Activated T-cell treated with anti-CD3 and anti-CD28 coated beads, Interleukin-2, amount 50 U/mL, for 4 hours (primary cell): ENCODE measurements at regions not wholly inside any gene's neighbourhood (a gene's known extent, or its start where the extent isn't known, plus 50 kb on each side); places are given as distances from the start of the nearest gene placed in this dataset.
"Not testable (repeated sequence)": the region's sequence is repeated elsewhere in the genome, so short reads cannot be mapped to it uniquely, and the experiment has no call there.

Experiments used
- ATAC-seq, 2 donors: fragments of 200-7000 bp; cut with Tn5 transposase; one replicate each; pipeline ENCODE4 v1.10.0; 2021
- DNase-seq: peaks from one replicate; pipeline ENCODE4 v3.0.0-alpha.2; 2020
- H3K27me3 Mint-ChIP-seq: one replicate; pipeline ENCODE4 v1.8.0; 2021; ENCODE audit warnings: low read depth, mixed read lengths
- H3K36me3 Mint-ChIP-seq: one replicate; pipeline ENCODE4 v1.8.0; 2022; ENCODE audit warnings: mixed read lengths; ENCODE audit not compliant: insufficient read depth
- H3K4me1 Mint-ChIP-seq: one replicate; pipeline ENCODE4 v1.8.0; 2021; ENCODE audit warnings: low read depth, mixed read lengths
- H3K4me3 Mint-ChIP-seq: one replicate; pipeline ENCODE4 v1.8.0; 2021; ENCODE audit warnings: mild to moderate bottlenecking, moderate library complexity, mixed read lengths
- H3K9me3 Mint-ChIP-seq: one replicate; pipeline ENCODE4 v1.8.0; 2021; ENCODE audit warnings: mixed read lengths

DNA sequence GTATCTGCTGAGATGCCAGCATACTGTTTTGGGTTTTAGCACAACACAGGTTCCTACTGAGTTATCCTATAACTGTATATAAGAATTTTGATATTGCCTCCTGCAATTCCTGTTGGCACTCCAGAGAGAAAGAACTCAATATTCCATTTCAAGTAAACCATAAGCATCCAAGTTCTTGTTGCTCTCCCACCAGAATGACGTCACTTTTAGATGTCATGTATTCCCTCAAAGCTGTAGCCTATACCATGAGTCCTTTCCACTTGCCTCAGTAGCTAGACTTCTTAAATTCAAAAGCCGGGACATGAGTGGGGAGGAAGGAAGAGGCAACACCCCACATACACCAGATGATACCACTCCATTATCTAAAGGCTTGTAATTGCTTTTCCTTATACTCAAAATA, 171.5 kb downstream of the ALDH8A1 start:
- H3K4me1 Mint-ChIP-seq: no peaks in the 10 kb centered on the region
- no peak for DNase-seq

DNA sequence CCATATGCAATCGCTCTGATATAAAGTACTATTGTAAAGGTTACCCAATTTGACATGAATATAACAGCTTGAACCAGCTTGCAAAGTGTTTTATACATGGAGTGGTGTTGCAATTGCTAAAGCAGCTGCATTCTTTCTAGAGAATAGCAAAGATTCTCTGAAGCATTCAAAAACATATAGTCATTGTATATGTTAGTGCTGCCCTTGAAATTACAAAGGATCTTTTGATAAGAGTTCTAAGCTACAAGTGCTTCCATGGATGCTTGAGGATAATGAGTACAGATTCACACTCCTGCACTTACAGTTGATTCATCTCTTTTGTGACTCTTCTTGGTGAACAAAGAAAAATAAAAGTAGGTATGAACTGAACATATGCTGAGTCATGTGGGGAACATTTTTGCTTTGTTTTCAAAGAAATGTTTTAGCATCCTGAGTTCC, 175.7 kb downstream of the ALDH8A1 start:
- H3K4me1 Mint-ChIP-seq: no peaks in the 10 kb centered on the region
- peaks cover 2% of the 10 kb centered on the region for H3K27me3 Mint-ChIP-seq
- no peak overlapping the region for H3K4me3 Mint-ChIP-seq
- no peaks in the 10 kb centered on the region for H3K36me3 Mint-ChIP-seq
- ATAC-seq (no peak), DNase-seq (no peak)
- H3K9me3 Mint-ChIP-seq: peaks cover 13% of the 10 kb centered on the region

More for the DNA sequence above, 171.5 kb downstream of the ALDH8A1 start:
- no peak overlapping the region for H3K4me3 Mint-ChIP-seq
- no peak for ATAC-seq
- no peaks in the 10 kb centered on the region for H3K36me3 Mint-ChIP-seq
- H3K27me3 Mint-ChIP-seq: peaks cover 4% of the 10 kb centered on the region
- H3K9me3 Mint-ChIP-seq: peaks cover 14% of the 10 kb centered on the region

DNA sequence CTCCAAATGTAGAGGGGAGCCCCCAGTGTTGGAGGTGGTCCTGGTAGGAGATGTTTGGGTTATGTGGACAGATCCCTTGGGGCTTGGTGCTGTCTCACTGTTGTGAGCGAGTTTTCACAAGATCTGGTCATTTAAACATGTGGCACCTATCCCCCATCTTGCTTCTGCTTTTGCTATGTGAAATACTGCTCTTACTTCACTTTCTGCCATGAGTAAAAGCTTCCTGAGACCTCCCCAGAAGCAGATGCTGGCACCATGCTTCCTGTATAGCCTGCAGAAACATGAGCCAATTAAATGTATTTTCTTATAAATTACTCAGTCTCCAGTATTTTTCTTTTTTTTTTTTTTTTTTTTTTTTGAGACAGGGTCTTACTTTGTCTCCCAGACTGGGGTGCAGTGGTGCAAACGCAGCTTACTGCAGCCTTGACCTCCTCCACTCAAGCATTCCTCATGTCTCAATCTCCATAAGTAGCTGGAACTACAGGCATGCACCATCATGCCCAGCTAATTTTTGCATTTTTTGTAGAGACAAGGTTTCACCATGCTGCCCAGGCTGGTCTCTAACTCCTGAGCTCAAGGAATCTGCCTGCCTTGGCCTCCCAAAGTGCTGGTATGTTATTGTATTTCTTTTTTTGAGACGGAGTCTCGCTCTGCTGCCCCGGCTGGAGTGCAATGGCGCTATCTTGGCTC, 177.1 kb downstream of the ALDH8A1 start:
- peaks cover 6% of the 10 kb centered on the region for H3K9me3 Mint-ChIP-seq
- H3K4me3 Mint-ChIP-seq: no peak overlapping the region
- DNase-seq (no peak), ATAC-seq (no peak)
- no peaks in the 10 kb centered on the region for H3K4me1 Mint-ChIP-seq
- H3K36me3 Mint-ChIP-seq: no peaks in the 10 kb centered on the region
- peaks cover 6% of the 10 kb centered on the region for H3K27me3 Mint-ChIP-seq

DNA sequence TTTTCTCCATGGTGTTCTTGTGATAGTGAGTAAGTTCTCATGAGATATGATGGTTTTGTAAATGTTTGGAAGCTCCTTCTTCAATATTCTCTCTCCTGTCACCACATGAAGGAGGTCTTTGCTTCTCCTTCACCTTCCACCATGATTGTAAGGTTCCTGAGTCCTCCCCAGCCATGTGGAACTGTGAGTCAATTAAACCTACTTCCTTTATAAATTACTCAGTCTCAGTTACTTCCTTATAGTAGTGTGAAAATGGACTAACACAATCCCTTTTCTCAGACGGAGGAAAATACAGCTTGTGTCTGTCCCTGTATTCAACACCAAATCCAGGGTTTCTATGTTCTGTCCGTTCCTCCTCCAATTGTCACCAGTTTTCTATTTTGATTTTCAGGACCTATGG, 181.0 kb downstream of the ALDH8A1 start:
- no peak overlapping the region for H3K4me3 Mint-ChIP-seq
- ATAC-seq: no peak
- H3K27me3 Mint-ChIP-seq: peaks cover 4% of the 10 kb centered on the region

DNA sequence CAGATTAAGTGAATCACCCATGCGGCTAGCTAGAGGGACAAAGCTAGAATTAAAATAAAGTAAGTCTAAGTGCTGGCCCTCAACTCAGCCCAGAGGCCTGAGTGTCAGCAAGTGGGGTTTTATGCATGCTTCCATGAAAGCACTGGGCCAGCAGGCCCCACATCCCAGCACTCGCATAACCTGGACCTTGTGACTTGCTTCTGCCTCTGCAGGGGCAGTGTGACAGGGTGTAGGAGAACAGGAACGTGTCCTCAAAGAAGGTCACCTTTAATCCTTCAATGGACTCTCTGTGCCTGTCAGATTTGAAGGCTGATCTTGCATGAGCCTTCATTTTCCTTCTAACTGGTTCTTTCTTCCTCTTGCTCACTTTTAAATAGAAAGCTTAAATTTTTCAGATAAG, 183.4 kb downstream of the ALDH8A1 start:
- peaks cover 4% of the 10 kb centered on the region for H3K27me3 Mint-ChIP-seq
- no peak overlapping the region for H3K4me3 Mint-ChIP-seq
- ATAC-seq (no peak), DNase-seq (no peak)
- H3K9me3 Mint-ChIP-seq: no peaks in the 10 kb centered on the region
- H3K36me3 Mint-ChIP-seq: no peaks in the 10 kb centered on the region
- H3K4me1 Mint-ChIP-seq: no peaks in the 10 kb centered on the region

More for the DNA sequence above, 181.0 kb downstream of the ALDH8A1 start:
- Mint-ChIP-seq H3K36me3 (no peaks in the 10 kb centered on the region), H3K4me1 (no peaks in the 10 kb centered on the region), H3K9me3 (no peaks in the 10 kb centered on the region)
- no peak for DNase-seq

DNA sequence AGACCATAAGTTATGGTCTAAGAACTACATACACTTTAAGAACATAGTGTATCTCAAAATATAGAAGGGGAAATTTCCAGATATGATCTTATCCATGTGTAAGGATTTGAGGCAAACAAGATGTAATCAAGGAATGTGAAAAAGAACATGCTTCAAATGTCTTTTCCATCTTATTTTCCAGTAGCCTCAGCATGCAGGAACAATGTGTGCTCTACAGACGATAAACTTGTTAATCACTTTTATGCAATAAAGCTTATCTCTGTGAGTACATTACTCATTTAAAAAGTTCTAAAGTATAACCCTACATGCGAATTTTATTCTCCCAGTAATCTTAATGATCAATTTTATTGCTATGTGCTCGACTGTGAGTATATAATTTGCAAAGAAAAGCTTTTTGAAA, 185.2 kb downstream of the ALDH8A1 start:
- Mint-ChIP-seq H3K36me3 (no peaks in the 10 kb centered on the region), H3K27me3 (peaks cover 4% of the 10 kb centered on the region), H3K4me1 (no peaks in the 10 kb centered on the region), H3K4me3 (no peak overlapping the region), H3K9me3 (no peaks in the 10 kb centered on the region)
- ATAC-seq (no peak), DNase-seq (no peak)

DNA sequence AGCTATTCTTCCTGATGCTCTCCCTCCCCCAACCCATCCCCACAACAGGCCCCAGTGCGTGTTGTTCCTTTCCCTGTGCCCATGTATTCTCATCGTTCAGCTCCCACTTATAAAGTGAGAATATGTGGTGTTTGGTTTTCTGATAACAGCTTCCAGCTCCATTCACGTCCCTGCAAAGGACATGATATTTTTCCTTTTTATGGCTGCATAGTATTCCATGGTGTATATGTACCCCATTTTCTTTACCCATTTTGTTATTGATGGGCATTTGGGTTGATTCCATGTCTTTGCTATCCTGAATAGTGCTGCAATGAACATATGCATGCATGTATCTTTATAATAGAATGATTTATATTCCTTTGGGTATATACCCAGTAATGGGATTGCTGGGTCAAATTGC, 186.3 kb downstream of the ALDH8A1 start:
- DNase-seq, H3K36me3 Mint-ChIP-seq, H3K27me3 Mint-ChIP-seq, H3K9me3 Mint-ChIP-seq, ATAC-seq, H3K4me3 Mint-ChIP-seq, H3K4me1 Mint-ChIP-seq: not testable (repeated sequence)

DNA sequence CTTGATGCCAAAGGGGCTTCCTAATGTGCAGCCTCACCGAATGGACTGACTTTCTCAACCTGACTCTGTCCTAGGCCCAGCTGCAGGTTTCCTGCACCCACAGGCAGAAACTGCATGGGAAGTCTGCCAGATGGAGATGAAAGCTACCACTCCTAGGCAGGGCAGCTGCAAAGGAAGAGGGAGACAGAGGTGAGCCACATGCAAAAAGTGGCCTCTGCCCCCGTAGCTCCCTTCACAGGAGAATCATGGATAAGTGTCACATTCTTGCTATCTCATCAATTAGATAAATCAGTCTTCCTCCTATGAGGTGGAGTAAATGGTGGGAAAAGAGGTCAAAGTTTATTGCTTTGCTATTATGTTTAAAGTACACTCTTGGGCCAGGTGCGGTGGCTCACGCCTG, 191.3 kb downstream of the ALDH8A1 start:
- Mint-ChIP-seq H3K4me3 (no peak overlapping the region), H3K4me1 (no peaks in the 10 kb centered on the region), H3K9me3 (no peaks in the 10 kb centered on the region), H3K27me3 (no peaks in the 10 kb centered on the region), H3K36me3 (no peaks in the 10 kb centered on the region)
- DNase-seq (no peak), ATAC-seq (no peak)

DNA sequence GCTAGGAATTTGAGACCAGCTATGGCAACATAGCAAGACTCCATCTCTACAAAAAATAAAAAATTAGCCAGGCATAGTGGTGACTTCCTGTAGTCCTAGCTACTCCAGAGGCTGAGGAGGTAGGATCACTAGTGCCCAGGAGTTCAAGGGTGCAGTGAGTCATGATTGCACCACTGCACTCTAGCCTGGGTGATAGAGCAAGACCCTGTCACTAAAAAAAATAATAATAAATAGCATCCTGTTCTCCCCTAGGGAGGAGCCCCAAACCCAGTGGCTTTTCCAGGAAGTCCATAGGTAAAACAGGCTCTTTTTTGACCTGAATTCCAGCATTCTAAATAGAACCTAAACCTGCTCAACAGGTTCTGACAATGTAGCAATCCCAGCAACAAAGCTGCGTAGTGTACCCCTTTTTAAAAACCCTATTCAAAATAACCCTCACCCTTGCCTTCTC, 192.0 kb downstream of the ALDH8A1 start:
- H3K4me1 Mint-ChIP-seq: no peaks in the 10 kb centered on the region
- H3K4me3 Mint-ChIP-seq: no peak overlapping the region
- H3K9me3 Mint-ChIP-seq: no peaks in the 10 kb centered on the region
- no peak for DNase-seq
- no peak for ATAC-seq
- no peaks in the 10 kb centered on the region for H3K36me3 Mint-ChIP-seq
- peaks cover 3% of the 10 kb centered on the region for H3K27me3 Mint-ChIP-seq

DNA sequence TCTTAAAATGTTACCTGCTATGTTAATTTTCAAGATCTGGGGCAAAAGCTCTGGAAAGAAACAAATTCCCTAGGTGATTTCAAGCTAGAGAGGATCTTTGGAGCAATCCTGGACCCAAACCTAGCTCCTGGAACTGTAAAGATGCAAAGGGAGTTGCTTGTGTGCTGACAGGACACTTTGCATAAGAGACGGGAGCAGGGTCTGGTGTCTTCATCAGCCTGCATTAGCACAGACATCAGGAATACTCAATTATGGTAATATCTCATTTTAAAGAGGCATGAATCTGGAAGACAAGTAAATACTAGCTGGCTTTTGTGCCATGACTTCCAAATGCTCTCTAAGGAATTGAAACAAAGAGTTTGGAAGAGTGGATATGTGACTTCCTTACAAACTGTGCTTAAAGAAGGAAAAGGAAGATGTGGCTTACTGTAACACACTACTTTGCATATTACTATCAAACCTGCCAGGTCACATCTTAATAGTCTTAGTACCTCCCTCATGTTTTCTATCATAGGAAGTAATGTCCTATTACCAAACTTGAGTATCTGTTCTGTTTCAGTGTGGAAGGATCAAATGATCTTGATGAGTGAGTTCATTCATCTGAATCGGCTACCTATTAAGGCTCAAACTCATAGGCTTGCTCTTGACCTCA, 193.4 kb downstream of the ALDH8A1 start:
- ATAC-seq: no peak
- Mint-ChIP-seq H3K9me3 (no peaks in the 10 kb centered on the region), H3K4me3 (no peak overlapping the region)

DNA sequence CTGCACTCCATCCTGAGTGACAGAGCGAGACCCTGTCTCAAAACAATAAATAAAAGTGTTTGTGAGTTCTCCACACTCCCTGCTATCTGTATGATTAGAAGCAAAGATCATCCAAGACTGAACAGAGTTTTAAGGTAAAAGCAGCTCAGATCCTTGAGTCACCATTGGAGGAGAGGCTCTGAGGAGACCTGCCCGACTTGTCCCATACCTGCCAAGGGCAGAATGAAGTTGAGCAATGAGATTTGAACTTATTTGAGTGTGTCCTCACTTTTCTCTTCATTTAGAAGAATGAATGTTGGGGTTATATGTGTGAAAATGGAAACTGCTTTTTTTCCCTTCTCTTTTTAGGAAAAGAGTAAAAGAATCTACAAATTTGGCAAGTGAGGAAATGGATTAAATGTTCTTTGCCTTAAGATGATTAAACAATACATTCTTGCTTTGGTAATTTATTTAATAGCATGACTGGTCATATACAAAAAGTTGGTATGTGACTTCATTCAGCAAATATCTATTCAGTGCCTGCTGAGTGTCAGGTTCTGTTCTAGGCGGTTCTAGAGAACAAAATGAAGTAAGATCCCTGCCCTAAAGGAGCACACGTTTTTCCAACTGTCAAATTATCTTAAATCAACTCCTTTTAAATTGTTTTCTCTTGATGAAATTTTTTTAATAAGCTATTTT, 195.7 kb downstream of the ALDH8A1 start:
- Mint-ChIP-seq H3K4me1 (no peaks in the 10 kb centered on the region), H3K4me3 (no peak overlapping the region), H3K9me3 (no peaks in the 10 kb centered on the region), H3K27me3 (peaks cover 3% of the 10 kb centered on the region), H3K36me3 (no peaks in the 10 kb centered on the region)
- no peak for ATAC-seq
- no peak for DNase-seq

More for the DNA sequence above, 193.4 kb downstream of the ALDH8A1 start:
- DNase-seq: no peak
- no peaks in the 10 kb centered on the region for H3K36me3 Mint-ChIP-seq
- H3K4me1 Mint-ChIP-seq: no peaks in the 10 kb centered on the region
- peaks cover 3% of the 10 kb centered on the region for H3K27me3 Mint-ChIP-seq

DNA sequence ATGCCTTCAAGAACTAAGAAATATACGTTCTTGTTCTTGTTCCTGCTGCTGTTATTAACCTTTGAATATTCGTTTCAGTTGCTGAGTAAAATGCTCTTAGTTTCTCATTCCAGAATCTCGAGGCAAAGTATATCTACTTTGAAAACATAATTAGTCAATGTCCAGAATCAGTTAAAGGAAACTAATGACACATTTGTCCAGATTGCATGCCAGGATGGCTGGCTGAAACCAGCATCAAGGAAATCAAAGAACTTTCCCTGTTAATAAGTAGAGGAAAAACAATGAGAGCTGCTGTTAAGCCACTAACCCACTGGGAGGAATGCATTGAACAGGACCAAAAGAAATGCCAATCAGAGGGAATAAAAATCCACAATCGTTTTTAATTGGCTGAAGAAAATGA, 196.9 kb downstream of the ALDH8A1 start:
- Mint-ChIP-seq H3K9me3 (no peaks in the 10 kb centered on the region), H3K4me3 (no peak overlapping the region), H3K36me3 (no peaks in the 10 kb centered on the region), H3K4me1 (no peaks in the 10 kb centered on the region), H3K27me3 (peaks cover 3% of the 10 kb centered on the region)
- ATAC-seq: no peak
- DNase-seq: no peak

DNA sequence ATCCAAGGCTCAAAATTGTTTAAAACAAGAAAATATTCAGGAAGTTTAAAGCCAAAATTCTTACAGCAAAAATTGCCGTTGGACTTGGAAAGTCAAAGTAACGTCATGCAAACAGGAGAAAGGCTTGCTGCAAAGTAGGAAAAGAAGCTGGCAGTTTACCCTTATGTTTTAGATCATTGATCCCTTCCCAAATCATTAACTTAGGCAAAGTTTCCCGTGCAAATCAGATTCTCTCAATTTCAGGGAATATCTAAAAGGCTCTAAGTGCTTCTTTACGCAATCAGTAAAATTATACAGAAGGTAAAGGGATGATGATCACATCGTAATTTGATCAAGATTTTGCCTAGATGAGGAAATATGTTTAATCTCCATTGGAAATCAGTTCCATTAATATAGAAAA, 197.5 kb downstream of the ALDH8A1 start:
- Mint-ChIP-seq H3K27me3 (peaks cover 3% of the 10 kb centered on the region), H3K36me3 (no peaks in the 10 kb centered on the region), H3K4me3 (no peak overlapping the region), H3K9me3 (no peaks in the 10 kb centered on the region), H3K4me1 (no peaks in the 10 kb centered on the region)
- DNase-seq (no peak), ATAC-seq (no peak)

DNA sequence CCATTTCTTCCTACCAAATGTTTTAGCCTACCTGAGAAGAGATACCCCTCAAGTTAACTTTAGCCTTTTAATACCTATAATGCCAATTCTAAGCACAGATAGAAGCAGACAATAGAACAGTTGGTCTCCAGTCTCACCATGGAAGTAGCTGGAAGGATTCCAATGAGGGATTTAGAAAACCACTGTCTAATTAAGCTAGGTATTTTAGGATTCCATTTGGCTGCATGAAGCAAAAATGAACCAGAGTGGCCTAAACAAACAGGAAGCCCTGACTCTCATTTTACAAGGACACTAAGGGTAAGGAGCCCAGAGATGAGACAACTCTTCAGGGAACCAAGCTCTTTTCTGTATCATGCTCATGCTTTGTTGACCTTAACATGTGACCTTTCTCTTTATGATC, 199.2 kb downstream of the ALDH8A1 start:
- Mint-ChIP-seq H3K9me3 (no peaks in the 10 kb centered on the region), H3K27me3 (peaks cover 8% of the 10 kb centered on the region), H3K4me3 (no peak overlapping the region), H3K36me3 (no peaks in the 10 kb centered on the region), H3K4me1 (no peaks in the 10 kb centered on the region)
- DNase-seq (no peak), ATAC-seq (no peak)

DNA sequence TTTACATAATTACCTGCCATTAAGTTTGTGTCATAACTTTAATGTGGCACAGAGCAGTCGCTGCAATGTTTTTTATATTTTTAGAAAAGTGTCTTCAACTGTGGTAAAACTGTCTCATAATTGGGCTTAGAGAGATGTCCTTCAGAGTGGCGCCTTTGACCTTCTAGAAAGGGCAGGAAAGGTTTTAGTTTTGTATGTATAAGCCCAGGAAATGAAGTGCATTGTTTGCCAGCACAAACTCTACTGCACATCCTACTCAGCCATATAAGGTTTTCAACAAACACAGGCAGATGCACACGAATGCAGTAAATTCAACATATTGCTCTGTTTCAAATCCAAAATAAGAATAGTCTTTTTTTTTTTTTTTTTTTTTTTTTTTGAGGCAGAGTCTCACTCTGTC, 201.4 kb downstream of the ALDH8A1 start:
- Mint-ChIP-seq H3K36me3 (no peaks in the 10 kb centered on the region), H3K4me1 (no peaks in the 10 kb centered on the region), H3K27me3 (peaks cover 17% of the 10 kb centered on the region), H3K4me3 (no peak overlapping the region), H3K9me3 (no peaks in the 10 kb centered on the region)
- ATAC-seq (no peak), DNase-seq (no peak)
